HG03575 (cell line): ENCODE measurements at regions not wholly inside any gene's neighbourhood (a gene's known extent, or its start where the extent isn't known, plus 50 kb on each side); places are given as distances from the start of the nearest gene placed in this dataset.

Experiments used
- ATAC-seq: cut with Tn5 transposase; IDR thresholded peaks from one replicate; pipeline ENCODE4 v1.9.1; 2021; ENCODE audit not compliant: unreplicated experiment, insufficient number of reproducible peaks, low FRiP score; ENCODE audit errors: extremely low read depth

- ATAC-seq = no peak
These were observed 57.9 kb upstream of the TEX13D start for GRCh38 chrX:124274438-124275181.

- ATAC-seq = no peak
These were observed 57.1 kb upstream of the TEX13D start for GRCh38 chrX:124275182-124275894.

DNA sequence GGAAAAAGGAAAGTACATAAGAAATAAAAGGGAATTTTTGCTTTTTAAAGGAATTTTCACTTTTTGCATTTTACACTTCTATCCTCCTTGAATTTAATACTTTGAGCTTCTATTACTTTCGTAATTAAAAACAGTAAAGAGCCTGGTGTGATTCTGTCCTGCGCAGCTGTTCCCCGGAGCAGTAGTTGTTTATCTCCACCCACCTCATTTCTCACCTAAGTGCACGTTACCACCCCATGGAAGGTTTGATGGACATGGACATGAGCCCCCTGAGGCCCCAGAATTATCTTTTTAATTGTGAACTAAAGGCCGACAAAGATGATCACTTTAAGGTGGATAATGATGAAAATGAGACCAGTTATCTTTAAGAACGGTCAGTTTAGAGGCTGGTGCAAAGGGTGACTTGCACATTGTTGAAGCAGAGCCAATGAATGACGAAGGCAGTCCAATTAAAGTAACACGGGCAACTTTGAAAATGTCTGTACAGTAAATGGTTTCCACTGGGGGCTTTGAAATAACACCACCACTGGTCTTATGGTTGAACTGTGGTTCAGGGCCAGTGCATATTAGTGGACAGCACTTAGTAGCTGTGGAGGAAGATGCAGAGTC is 52.1 kb upstream of the TEX13D start:
- ATAC-seq = no peak

DNA sequence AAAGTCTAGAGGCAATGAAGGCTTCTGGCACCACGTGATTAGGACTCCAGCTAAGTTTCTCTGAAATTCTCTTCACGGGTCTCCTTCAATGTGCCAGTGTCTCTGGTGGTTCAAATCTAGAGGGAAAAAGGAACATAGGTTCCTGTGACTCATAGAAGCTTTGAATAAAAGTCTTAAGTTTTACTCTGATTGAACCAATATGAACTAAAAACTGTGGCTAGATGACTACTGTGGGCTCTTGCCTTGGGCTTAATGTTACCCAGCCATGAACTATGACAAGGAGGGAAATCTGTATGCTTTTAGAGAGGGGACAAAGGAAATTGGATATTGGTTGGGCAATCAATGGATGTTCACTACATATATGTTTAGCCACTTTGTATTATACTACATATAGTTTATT is 49.9 kb upstream of the TEX13D start:
- no peak for ATAC-seq
